OCI-LY7 (cell line): ENCODE measurements at regions not wholly inside any gene's neighbourhood (a gene's known extent, or its start where the extent isn't known, plus 50 kb on each side); places are given as distances from the start of the nearest gene placed in this dataset.

ENCODE experiments used
- BruUV-seq: library from RNA; stranded (reverse); fragments of 400-500 nt; replicated peaks from 2 replicates; lab custom pipeline; 2021; lab: Mats Ljungman, UMichigan
- CTCF ChIA-PET: fragments of 300-600 bp; sonication (Branson Sonifier 250); formaldehyde crosslinking; loops from one replicate; lab custom pipeline; 2022; ENCODE audit warnings: antibody characterized with exemption; ENCODE audit not compliant: unreplicated experiment; lab: Charles Lee
- POLR2A ChIA-PET: fragments of 300-600 bp; sonication (Branson Sonifier 250); formaldehyde crosslinking; loops from one replicate; lab custom pipeline; 2022; ENCODE audit warnings: antibody characterized with exemption; lab: Charles Lee
- DNase-seq: peaks from one replicate; pipeline ENCODE4 v3.0.0-alpha.2; 2015; ENCODE audit warnings: low spot score
- H2AFZ ChIP-seq: fragments of 200-600 bp; sonication (generic), shearing (Covaris generic); 2 replicates; pipeline ENCODE4 v1.6.1; 2014; ENCODE audit warnings: mild to moderate bottlenecking, antibody characterized with exemption, low read length, moderate library complexity
- H3K27ac ChIP-seq: fragments of 200-600 bp; sonication (generic); 2 replicates; pipeline ENCODE4 v1.5.1; 2014; ENCODE audit warnings: mixed run types, low read depth, mild to moderate bottlenecking, moderate library complexity, low read length, inconsistent platforms; ENCODE audit not compliant: poor library complexity, severe bottlenecking
- H3K36me3 ChIP-seq: fragments of 200-600 bp; sonication (generic); 2 replicates; pipeline ENCODE4 v1.6.1; 2014; ENCODE audit warnings: mild to moderate bottlenecking, antibody characterized with exemption, low read length, moderate library complexity, mixed read lengths; ENCODE audit not compliant: insufficient read depth
- H3K4me1 ChIP-seq: fragments of 200-600 bp; sonication (generic); 2 replicates; pipeline ENCODE4 v1.5.1; 2014; ENCODE audit warnings: mild to moderate bottlenecking, low read length; ENCODE audit not compliant: insufficient read depth, poor library complexity, severe bottlenecking
- H3K4me2 ChIP-seq: fragments of 200-600 bp; sonication (generic); 2 replicates; pipeline ENCODE4 v1.6.1; 2014; ENCODE audit warnings: mild to moderate bottlenecking, low read length
- H3K4me3 ChIP-seq: fragments of 200-600 bp; sonication (generic); 2 replicates; pipeline ENCODE4 v1.5.1; 2014; ENCODE audit warnings: mild to moderate bottlenecking, low read depth, low read length; ENCODE audit not compliant: poor library complexity, severe bottlenecking
- H3K79me2 ChIP-seq: fragments of 200-600 bp; sonication (generic); 2 replicates; pipeline ENCODE4 v1.6.1; 2016; ENCODE audit warnings: low read depth, mild to moderate bottlenecking, low read length, moderate library complexity, mixed read lengths; ENCODE audit not compliant: insufficient read depth
- H3K9me2 ChIP-seq: fragments of 200-600 bp; sonication (generic); 2 replicates; pipeline ENCODE4 v1.6.1; 2016; ENCODE audit warnings: mild to moderate bottlenecking, low read length, mixed read lengths; ENCODE audit not compliant: insufficient read depth
- H3K9me3 ChIP-seq: fragments of 200-600 bp; sonication (generic); 2 replicates; pipeline ENCODE4 v1.6.1; 2014; ENCODE audit warnings: mild to moderate bottlenecking, mixed run types, low read length, mixed read lengths
- H4K20me1 ChIP-seq: fragments of 200-600 bp; sonication (generic); 2 replicates; pipeline ENCODE4 v1.6.1; 2014; ENCODE audit warnings: mild to moderate bottlenecking, antibody characterized with exemption, low read length, moderate library complexity, mixed read lengths; ENCODE audit not compliant: insufficient read depth
- EZH2phosphoT487 ChIP-seq: fragments of 200-600 bp; sonication (generic); IDR thresholded peaks from 2 replicates; pipeline ENCODE4 v1.6.1; 2018; ENCODE audit warnings: low read depth, borderline replicate concordance, mild to moderate bottlenecking, mixed run types, antibody characterized with exemption, low read length, moderate library complexity, mixed read lengths
- intact Hi-C: fragments of 100-400 bp; cut with micrococcal nuclease; formaldehyde crosslinking; loops from one replicate; pipeline ENCODE4 v1.10.0; 2022; ENCODE audit not compliant: unreplicated experiment
- TF ChIP-seq, protein P1 (sequence below): fragments of 200-600 bp; sonication (generic); conservative IDR thresholded peaks from 2 replicates; pipeline ENCODE4 v1.5.1; 2014; ENCODE audit warnings: mild to moderate bottlenecking, antibody characterized with exemption, low read length, moderate library complexity, mixed read lengths

DNA sequence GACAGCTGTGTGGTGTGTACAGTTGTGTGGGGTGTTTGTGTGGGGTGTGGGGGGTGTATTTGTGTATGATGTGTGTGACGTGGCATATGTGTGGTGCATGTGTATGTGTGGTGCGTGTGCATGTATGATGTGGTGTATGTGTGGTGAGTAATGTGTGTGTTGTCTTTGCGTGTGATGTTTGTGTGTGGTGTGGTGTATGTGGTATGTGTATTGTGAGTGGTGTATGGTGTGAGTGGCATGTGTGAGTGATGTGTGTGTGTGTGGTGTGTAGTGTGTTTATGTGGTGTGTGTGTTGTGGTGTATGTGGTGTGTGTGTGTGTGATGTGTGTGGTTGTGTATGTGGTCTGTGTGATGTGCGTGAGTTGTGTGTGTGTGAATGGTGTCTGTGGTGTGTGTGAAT, 191.1 kb downstream of the MELK start:
- CTCF ChIA-PET, result no interaction called here
- DNase-seq, result no peak
- H2AFZ ChIP-seq, result no peak overlapping the region
- no peak overlapping the region for H3K4me2 ChIP-seq
- H3K36me3 ChIP-seq, result no peaks in the 10 kb centered on the region
- no peak overlapping the region for H3K27ac ChIP-seq
- peaks cover 19% of the 10 kb centered on the region for H3K4me1 ChIP-seq
- POLR2A ChIA-PET, result no interaction called here
- no peaks in the 10 kb centered on the region; the same call in 1 of the 2 replicates for H3K9me3 ChIP-seq
- BruUV-seq, result no TSS peak
- no peaks in the 10 kb centered on the region for H3K9me2 ChIP-seq
- H3K79me2 ChIP-seq, result no peaks in the 10 kb centered on the region
- intact Hi-C loops, result loop anchor here (10.0 kb wide), 1 partner anchor 661 kb away; the partner anchor contains the start of gene GRHPR
- no peak for TF ChIP-seq EZH2phosphoT487
- TF ChIP-seq, protein P1, sequence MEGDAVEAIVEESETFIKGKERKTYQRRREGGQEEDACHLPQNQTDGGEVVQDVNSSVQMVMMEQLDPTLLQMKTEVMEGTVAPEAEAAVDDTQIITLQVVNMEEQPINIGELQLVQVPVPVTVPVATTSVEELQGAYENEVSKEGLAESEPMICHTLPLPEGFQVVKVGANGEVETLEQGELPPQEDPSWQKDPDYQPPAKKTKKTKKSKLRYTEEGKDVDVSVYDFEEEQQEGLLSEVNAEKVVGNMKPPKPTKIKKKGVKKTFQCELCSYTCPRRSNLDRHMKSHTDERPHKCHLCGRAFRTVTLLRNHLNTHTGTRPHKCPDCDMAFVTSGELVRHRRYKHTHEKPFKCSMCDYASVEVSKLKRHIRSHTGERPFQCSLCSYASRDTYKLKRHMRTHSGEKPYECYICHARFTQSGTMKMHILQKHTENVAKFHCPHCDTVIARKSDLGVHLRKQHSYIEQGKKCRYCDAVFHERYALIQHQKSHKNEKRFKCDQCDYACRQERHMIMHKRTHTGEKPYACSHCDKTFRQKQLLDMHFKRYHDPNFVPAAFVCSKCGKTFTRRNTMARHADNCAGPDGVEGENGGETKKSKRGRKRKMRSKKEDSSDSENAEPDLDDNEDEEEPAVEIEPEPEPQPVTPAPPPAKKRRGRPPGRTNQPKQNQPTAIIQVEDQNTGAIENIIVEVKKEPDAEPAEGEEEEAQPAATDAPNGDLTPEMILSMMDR, result no peak
- no peak overlapping the region for H3K4me3 ChIP-seq
- H4K20me1 ChIP-seq, result no peaks in the 10 kb centered on the region

DNA sequence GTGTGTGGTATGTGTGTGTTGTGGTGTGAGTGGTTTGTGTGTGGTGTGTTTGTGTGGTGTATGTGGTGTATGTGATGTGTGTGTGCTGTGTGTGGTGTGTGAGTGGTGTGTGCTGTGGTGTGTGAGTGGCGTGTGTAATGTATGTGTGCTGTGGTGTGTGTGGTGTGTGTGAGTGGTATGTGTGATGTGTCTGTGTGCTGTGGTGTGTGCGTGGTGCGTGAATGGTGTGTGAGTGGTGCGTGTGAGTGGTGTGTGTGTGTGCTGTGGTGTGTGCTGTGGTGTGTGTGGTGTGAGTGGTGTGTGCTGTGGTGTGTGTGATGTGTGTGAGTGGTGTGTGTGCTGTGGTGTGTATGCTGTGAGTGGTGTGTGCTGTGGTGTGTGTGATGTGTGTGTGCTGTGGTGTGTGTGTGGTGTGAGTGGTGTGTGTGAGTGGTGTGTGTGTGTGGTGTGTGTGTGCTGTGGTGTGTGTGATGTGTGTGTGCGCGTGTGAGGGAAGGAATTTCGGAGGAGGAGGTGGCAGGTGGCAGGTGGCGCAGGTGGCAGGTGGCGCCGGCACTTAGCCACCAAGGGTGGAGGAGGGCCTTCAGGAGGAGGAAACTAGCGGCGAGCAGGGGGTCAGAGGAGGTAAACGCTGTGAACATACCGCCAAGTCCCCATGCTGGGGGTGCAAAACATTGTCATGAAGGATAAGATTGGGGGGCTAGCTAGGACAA, 191.8 kb downstream of the MELK start:
- POLR2A ChIA-PET, result interaction anchor here (0.7 kb wide), 1 partner anchor 562 kb away, joined by 3 read pairs; no protein-coding TSS in a partner anchor
- peak overlapping the region; percentile 57; the same call in 1 of the 2 replicates for H2AFZ ChIP-seq
- CTCF ChIA-PET, result interaction anchor here (1.1 kb wide), 1 partner anchor 574 kb away, joined by 4 read pairs; the partner anchor contains the start of gene CLTA
- H3K79me2 ChIP-seq, result no peaks in the 10 kb centered on the region
- H3K36me3 ChIP-seq, result no peaks in the 10 kb centered on the region
- TF ChIP-seq, protein P1, result no peak
- TF ChIP-seq EZH2phosphoT487, result no peak
- peak; percentile 69 for DNase-seq
- intact Hi-C loops, result loop anchor here (10.0 kb wide), 1 partner anchor 660 kb away; the partner anchor contains the start of gene GRHPR
- H3K4me3 ChIP-seq, result peak overlapping the region; percentile 43
- H3K4me1 ChIP-seq, result peaks cover 19% of the 10 kb centered on the region
- BruUV-seq, result no TSS peak
- H3K9me2 ChIP-seq, result no peaks in the 10 kb centered on the region
- peak overlapping the region; percentile 94 for H3K27ac ChIP-seq
- H4K20me1 ChIP-seq, result no peaks in the 10 kb centered on the region
- no peaks in the 10 kb centered on the region; the same call in 1 of the 2 replicates for H3K9me3 ChIP-seq
- H3K4me2 ChIP-seq, result peak overlapping the region; percentile 74

DNA sequence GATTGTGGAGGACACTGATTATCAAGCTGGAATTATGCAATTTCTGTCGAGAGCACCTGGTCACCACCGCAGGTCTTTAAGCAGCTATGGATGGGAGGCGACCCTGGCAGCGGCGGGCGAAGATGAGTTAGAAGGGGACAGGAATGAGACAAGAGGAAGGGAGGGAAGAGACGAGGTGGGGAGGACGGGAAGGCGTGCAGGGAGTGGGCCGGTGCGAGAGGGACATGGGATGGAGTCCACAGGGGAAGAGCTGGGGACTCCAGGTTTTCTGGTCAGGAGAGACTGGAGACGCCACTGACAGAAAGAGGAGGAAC, 192.3 kb downstream of the MELK start:
- Histone ChIP-seq H3K27ac (peak overlapping the region; percentile 94), H3K4me3 (peak overlapping the region; percentile 43), H3K4me1 (peaks cover 19% of the 10 kb centered on the region), H3K4me2 (peak overlapping the region; percentile 74), H2AFZ (peak overlapping the region; percentile 57; the same call in 1 of the 2 replicates), H3K79me2 (no peaks in the 10 kb centered on the region), H3K36me3 (no peaks in the 10 kb centered on the region), H3K9me3 (no peaks in the 10 kb centered on the region; the same call in 1 of the 2 replicates), H4K20me1 (no peaks in the 10 kb centered on the region), H3K9me2 (no peaks in the 10 kb centered on the region)
- intact Hi-C loops, result loop anchor here (10.0 kb wide), 1 partner anchor 660 kb away; the partner anchor contains the start of gene GRHPR
- ChIA-PET CTCF (interaction anchor here (1.1 kb wide), 1 partner anchor 574 kb away, joined by 4 read pairs; the partner anchor contains the start of gene CLTA), POLR2A (interaction anchor here (0.7 kb wide), 1 partner anchor 562 kb away, joined by 3 read pairs; no protein-coding TSS in a partner anchor)
- BruUV-seq, result no TSS peak
- TF ChIP-seq, protein P1, result no peak
- TF ChIP-seq EZH2phosphoT487, result no peak
- no peak for DNase-seq
